ENCODE measurements at regions not wholly inside any gene's neighbourhood (a gene's known extent, or its start where the extent isn't known, plus 50 kb on each side); places are given as distances from the start of the nearest gene placed in this dataset.

GRCh38 chr6:145529582-145529981 is 205.7 kb downstream of the EPM2A start:
- Histone ChIP-seq H3K27ac (ENCODE audit: low read depth in 2 of 2, low read length in 2 of 2) (no peak overlapping the region), H3K27me3 (ENCODE audit: control insufficient read depth in 2 of 2, insufficient read depth in 2 of 2, low read length in 2 of 2) (no peaks in the 10 kb centered on the region), H3K4me3 (ENCODE audit: low read length in 2 of 2) (no peak overlapping the region)

GRCh38 chr6:145530454-145530853 is 204.9 kb downstream of the EPM2A start:
- Histone ChIP-seq H3K27ac (ENCODE audit: low read depth in 2 of 2, low read length in 2 of 2) (no peak overlapping the region), H3K36me3 (ENCODE audit: control insufficient read depth in 2 of 2, insufficient read depth in 2 of 2, low read length in 2 of 2) (no peaks in the 10 kb centered on the region), H3K9me3 (ENCODE audit: control insufficient read depth in 2 of 2, low read length in 2 of 2) (no peaks in the 10 kb centered on the region)

More at GRCh38 chr6:145529582-145529981, 205.7 kb downstream of the EPM2A start:
- Histone ChIP-seq H3K9ac (ENCODE audit: low read depth in 1 of 2, low read length in 2 of 2) (no peak overlapping the region), H3K9me3 (ENCODE audit: control insufficient read depth in 2 of 2, low read length in 2 of 2) (no peaks in the 10 kb centered on the region), H3K36me3 (ENCODE audit: control insufficient read depth in 2 of 2, insufficient read depth in 2 of 2, low read length in 2 of 2) (no peaks in the 10 kb centered on the region), H3K4me1 (ENCODE audit: control insufficient read depth in 2 of 2, insufficient read depth in 2 of 2, low read length in 2 of 2) (no peaks in the 10 kb centered on the region)

GRCh38 chr6:145531032-145531431 is 204.3 kb downstream of the EPM2A start:
- no peaks in the 10 kb centered on the region for H3K36me3 ChIP-seq (ENCODE audit: control insufficient read depth in 2 of 2, insufficient read depth in 2 of 2, low read length in 2 of 2)
- no peak overlapping the region for H3K4me3 ChIP-seq (ENCODE audit: low read length in 2 of 2)
- H3K9me3 ChIP-seq (ENCODE audit: control insufficient read depth in 2 of 2, low read length in 2 of 2): no peaks in the 10 kb centered on the region
- no peak overlapping the region for H3K9ac ChIP-seq (ENCODE audit: low read depth in 1 of 2, low read length in 2 of 2)
- H3K27ac ChIP-seq (ENCODE audit: low read depth in 2 of 2, low read length in 2 of 2): no peak overlapping the region
- H3K4me1 ChIP-seq (ENCODE audit: control insufficient read depth in 2 of 2, insufficient read depth in 2 of 2, low read length in 2 of 2): no peaks in the 10 kb centered on the region
- H3K27me3 ChIP-seq (ENCODE audit: control insufficient read depth in 2 of 2, insufficient read depth in 2 of 2, low read length in 2 of 2): no peaks in the 10 kb centered on the region

More at GRCh38 chr6:145530454-145530853, 204.9 kb downstream of the EPM2A start:
- Histone ChIP-seq H3K4me3 (ENCODE audit: low read length in 2 of 2) (no peak overlapping the region), H3K27me3 (ENCODE audit: control insufficient read depth in 2 of 2, insufficient read depth in 2 of 2, low read length in 2 of 2) (no peaks in the 10 kb centered on the region), H3K4me1 (ENCODE audit: control insufficient read depth in 2 of 2, insufficient read depth in 2 of 2, low read length in 2 of 2) (no peaks in the 10 kb centered on the region), H3K9ac (ENCODE audit: low read depth in 1 of 2, low read length in 2 of 2) (no peak overlapping the region)

GRCh38 chr6:145531822-145532221 is 203.5 kb downstream of the EPM2A start:
- Histone ChIP-seq H3K9me3 (ENCODE audit: control insufficient read depth in 2 of 2, low read length in 2 of 2) (no peaks in the 10 kb centered on the region), H3K27ac (ENCODE audit: low read depth in 2 of 2, low read length in 2 of 2) (no peak overlapping the region), H3K9ac (ENCODE audit: low read depth in 1 of 2, low read length in 2 of 2) (no peak overlapping the region), H3K36me3 (ENCODE audit: control insufficient read depth in 2 of 2, insufficient read depth in 2 of 2, low read length in 2 of 2) (no peaks in the 10 kb centered on the region), H3K4me3 (ENCODE audit: low read length in 2 of 2) (no peak overlapping the region), H3K27me3 (ENCODE audit: control insufficient read depth in 2 of 2, insufficient read depth in 2 of 2, low read length in 2 of 2) (no peaks in the 10 kb centered on the region), H3K4me1 (ENCODE audit: control insufficient read depth in 2 of 2, insufficient read depth in 2 of 2, low read length in 2 of 2) (no peaks in the 10 kb centered on the region)

GRCh38 chr6:145532361-145532760 is 203.0 kb downstream of the EPM2A start:
- Histone ChIP-seq H3K27ac (ENCODE audit: low read depth in 2 of 2, low read length in 2 of 2) (no peak overlapping the region), H3K4me3 (ENCODE audit: low read length in 2 of 2) (no peak overlapping the region), H3K9me3 (ENCODE audit: control insufficient read depth in 2 of 2, low read length in 2 of 2) (no peaks in the 10 kb centered on the region), H3K9ac (ENCODE audit: low read depth in 1 of 2, low read length in 2 of 2) (no peak overlapping the region), H3K36me3 (ENCODE audit: control insufficient read depth in 2 of 2, insufficient read depth in 2 of 2, low read length in 2 of 2) (no peaks in the 10 kb centered on the region), H3K27me3 (ENCODE audit: control insufficient read depth in 2 of 2, insufficient read depth in 2 of 2, low read length in 2 of 2) (no peaks in the 10 kb centered on the region), H3K4me1 (ENCODE audit: control insufficient read depth in 2 of 2, insufficient read depth in 2 of 2, low read length in 2 of 2) (no peaks in the 10 kb centered on the region)

- H3K9me3 ChIP-seq (ENCODE audit: control insufficient read depth in 2 of 2, low read length in 2 of 2): no peaks in the 10 kb centered on the region
- no peak overlapping the region for H3K4me3 ChIP-seq (ENCODE audit: low read length in 2 of 2)
- H3K27me3 ChIP-seq (ENCODE audit: control insufficient read depth in 2 of 2, insufficient read depth in 2 of 2, low read length in 2 of 2): no peaks in the 10 kb centered on the region
- no peaks in the 10 kb centered on the region for H3K36me3 ChIP-seq (ENCODE audit: control insufficient read depth in 2 of 2, insufficient read depth in 2 of 2, low read length in 2 of 2)
- no peak overlapping the region for H3K27ac ChIP-seq (ENCODE audit: low read depth in 2 of 2, low read length in 2 of 2)
- H3K4me1 ChIP-seq (ENCODE audit: control insufficient read depth in 2 of 2, insufficient read depth in 2 of 2, low read length in 2 of 2): no peaks in the 10 kb centered on the region
- H3K9ac ChIP-seq (ENCODE audit: low read depth in 1 of 2, low read length in 2 of 2): no peak overlapping the region
Measured at GRCh38 chr6:145534989-145535388, 200.3 kb downstream of the EPM2A start.

- H3K4me3 ChIP-seq (ENCODE audit: low read length in 2 of 2): no peak overlapping the region
- no peaks in the 10 kb centered on the region for H3K36me3 ChIP-seq (ENCODE audit: control insufficient read depth in 2 of 2, insufficient read depth in 2 of 2, low read length in 2 of 2)
- H3K27ac ChIP-seq (ENCODE audit: low read depth in 2 of 2, low read length in 2 of 2): no peak overlapping the region
- no peak overlapping the region for H3K9ac ChIP-seq (ENCODE audit: low read depth in 1 of 2, low read length in 2 of 2)
- H3K4me1 ChIP-seq (ENCODE audit: control insufficient read depth in 2 of 2, insufficient read depth in 2 of 2, low read length in 2 of 2): no peaks in the 10 kb centered on the region
- H3K9me3 ChIP-seq (ENCODE audit: control insufficient read depth in 2 of 2, low read length in 2 of 2): no peaks in the 10 kb centered on the region
- H3K27me3 ChIP-seq (ENCODE audit: control insufficient read depth in 2 of 2, insufficient read depth in 2 of 2, low read length in 2 of 2): no peaks in the 10 kb centered on the region
Measured at GRCh38 chr6:145538989-145539388, 196.3 kb downstream of the EPM2A start.

GRCh38 chr6:145539831-145540230 is 195.5 kb downstream of the EPM2A start:
- no peaks in the 10 kb centered on the region for H3K27me3 ChIP-seq (ENCODE audit: control insufficient read depth in 2 of 2, insufficient read depth in 2 of 2, low read length in 2 of 2)
- H3K9me3 ChIP-seq (ENCODE audit: control insufficient read depth in 2 of 2, low read length in 2 of 2): no peaks in the 10 kb centered on the region
- no peaks in the 10 kb centered on the region for H3K36me3 ChIP-seq (ENCODE audit: control insufficient read depth in 2 of 2, insufficient read depth in 2 of 2, low read length in 2 of 2)
- no peaks in the 10 kb centered on the region for H3K4me1 ChIP-seq (ENCODE audit: control insufficient read depth in 2 of 2, insufficient read depth in 2 of 2, low read length in 2 of 2)
- no peak overlapping the region for H3K27ac ChIP-seq (ENCODE audit: low read depth in 2 of 2, low read length in 2 of 2)
- no peak overlapping the region for H3K9ac ChIP-seq (ENCODE audit: low read depth in 1 of 2, low read length in 2 of 2)
- no peak overlapping the region for H3K4me3 ChIP-seq (ENCODE audit: low read length in 2 of 2)

GRCh38 chr6:145540741-145541140 is 194.6 kb downstream of the EPM2A start:
- no peaks in the 10 kb centered on the region for H3K36me3 ChIP-seq (ENCODE audit: control insufficient read depth in 2 of 2, insufficient read depth in 2 of 2, low read length in 2 of 2)
- H3K27ac ChIP-seq (ENCODE audit: low read depth in 2 of 2, low read length in 2 of 2): no peak overlapping the region
- no peak overlapping the region for H3K9ac ChIP-seq (ENCODE audit: low read depth in 1 of 2, low read length in 2 of 2)
- H3K4me1 ChIP-seq (ENCODE audit: control insufficient read depth in 2 of 2, insufficient read depth in 2 of 2, low read length in 2 of 2): no peaks in the 10 kb centered on the region
- H3K4me3 ChIP-seq (ENCODE audit: low read length in 2 of 2): no peak overlapping the region
- no peaks in the 10 kb centered on the region for H3K27me3 ChIP-seq (ENCODE audit: control insufficient read depth in 2 of 2, insufficient read depth in 2 of 2, low read length in 2 of 2)
- H3K9me3 ChIP-seq (ENCODE audit: control insufficient read depth in 2 of 2, low read length in 2 of 2): no peaks in the 10 kb centered on the region

- Histone ChIP-seq H3K4me1 (ENCODE audit: control insufficient read depth in 2 of 2, insufficient read depth in 2 of 2, low read length in 2 of 2) (no peaks in the 10 kb centered on the region), H3K9ac (ENCODE audit: low read depth in 1 of 2, low read length in 2 of 2) (no peak overlapping the region), H3K27ac (ENCODE audit: low read depth in 2 of 2, low read length in 2 of 2) (no peak overlapping the region), H3K9me3 (ENCODE audit: control insufficient read depth in 2 of 2, low read length in 2 of 2) (no peaks in the 10 kb centered on the region), H3K36me3 (ENCODE audit: control insufficient read depth in 2 of 2, insufficient read depth in 2 of 2, low read length in 2 of 2) (no peaks in the 10 kb centered on the region), H3K4me3 (ENCODE audit: low read length in 2 of 2) (no peak overlapping the region), H3K27me3 (ENCODE audit: control insufficient read depth in 2 of 2, insufficient read depth in 2 of 2, low read length in 2 of 2) (no peaks in the 10 kb centered on the region)
Measured at GRCh38 chr6:145544041-145544440, 191.3 kb downstream of the EPM2A start.

- Histone ChIP-seq H3K27me3 (ENCODE audit: control insufficient read depth in 2 of 2, insufficient read depth in 2 of 2, low read length in 2 of 2) (no peaks in the 10 kb centered on the region), H3K9ac (ENCODE audit: low read depth in 1 of 2, low read length in 2 of 2) (no peak overlapping the region), H3K36me3 (ENCODE audit: control insufficient read depth in 2 of 2, insufficient read depth in 2 of 2, low read length in 2 of 2) (no peaks in the 10 kb centered on the region), H3K9me3 (ENCODE audit: control insufficient read depth in 2 of 2, low read length in 2 of 2) (no peaks in the 10 kb centered on the region), H3K27ac (ENCODE audit: low read depth in 2 of 2, low read length in 2 of 2) (no peak overlapping the region), H3K4me1 (ENCODE audit: control insufficient read depth in 2 of 2, insufficient read depth in 2 of 2, low read length in 2 of 2) (no peaks in the 10 kb centered on the region), H3K4me3 (ENCODE audit: low read length in 2 of 2) (no peak overlapping the region)
Measured at GRCh38 chr6:145544514-145544913, 190.8 kb downstream of the EPM2A start.

Data from mucosa of rectum (tissue), 2 donors.